ENCODE measurements at regions not wholly inside any gene's neighbourhood (a gene's known extent, or its start where the extent isn't known, plus 50 kb on each side); places are given as distances from the start of the nearest gene placed in this dataset.

- TF ChIP-seq SUZ12 (IDR thresholded peaks at IDR 0.05; ENCODE audit: extremely low read depth, insufficient read depth, insufficient read length), result no peak
- no peak for TF ChIP-seq YY1 (IDR thresholded peaks at IDR 0.05; ENCODE audit: insufficient read depth, insufficient read length)
- TF ChIP-seq ZNF274 (IDR thresholded peaks at IDR 0.05; ENCODE audit: low read depth, low read length), result no peak
- no peaks in the 10 kb centered on the region for H3K4me1 ChIP-seq (ENCODE audit: insufficient read depth, insufficient read length)
- H3K9ac ChIP-seq (ENCODE audit: insufficient read length, low read depth), result no peak overlapping the region
- H3K36me3 ChIP-seq (ENCODE audit: insufficient read depth, insufficient read length, low read length), result no peaks in the 10 kb centered on the region
- H3K9me3 ChIP-seq (ENCODE audit: insufficient read depth, low read length), result no peaks in the 10 kb centered on the region
- H3K27me3 ChIP-seq (ENCODE audit: insufficient read depth, insufficient read length), result no peaks in the 10 kb centered on the region
- H3K4me3 ChIP-seq (ENCODE audit: insufficient read length, low read depth), result no peak overlapping the region
- no peak for DNase-seq (ENCODE audit: low read depth, low spot score)
Measured at GRCh38 chr19:27894906-27895754, 1317.8 kb downstream of the UQCRFS1 start.

- H3K9me3 ChIP-seq (ENCODE audit: insufficient read depth, low read length), result no peaks in the 10 kb centered on the region
- no peaks in the 10 kb centered on the region for H3K4me1 ChIP-seq (ENCODE audit: insufficient read depth, insufficient read length)
- TF ChIP-seq SUZ12 (IDR thresholded peaks at IDR 0.05; ENCODE audit: extremely low read depth, insufficient read depth, insufficient read length), result no peak
- TF ChIP-seq ZNF274 (IDR thresholded peaks at IDR 0.05; ENCODE audit: low read depth, low read length), result no peak
- TF ChIP-seq YY1 (IDR thresholded peaks at IDR 0.05; ENCODE audit: insufficient read depth, insufficient read length), result no peak
- H3K27me3 ChIP-seq (ENCODE audit: insufficient read depth, insufficient read length), result no peaks in the 10 kb centered on the region
- DNase-seq (ENCODE audit: low read depth, low spot score), result no peak
- no peaks in the 10 kb centered on the region for H3K36me3 ChIP-seq (ENCODE audit: insufficient read depth, insufficient read length, low read length)
- H3K4me3 ChIP-seq (ENCODE audit: insufficient read length, low read depth), result no peak overlapping the region
- no peak overlapping the region for H3K9ac ChIP-seq (ENCODE audit: insufficient read length, low read depth)
Measured at GRCh38 chr19:27892500-27892899, 1320.5 kb downstream of the UQCRFS1 start.

GRCh38 chr19:27891411-27891810 lies 1321.5 kb downstream of the UQCRFS1 start:
- Histone ChIP-seq H3K4me1 (ENCODE audit: insufficient read depth, insufficient read length) (no peaks in the 10 kb centered on the region), H3K4me3 (ENCODE audit: insufficient read length, low read depth) (no peak overlapping the region), H3K9ac (ENCODE audit: insufficient read length, low read depth) (no peak overlapping the region), H3K27me3 (ENCODE audit: insufficient read depth, insufficient read length) (no peaks in the 10 kb centered on the region), H3K36me3 (ENCODE audit: insufficient read depth, insufficient read length, low read length) (no peaks in the 10 kb centered on the region), H3K9me3 (ENCODE audit: insufficient read depth, low read length) (no peaks in the 10 kb centered on the region)
- no peak for DNase-seq (ENCODE audit: low read depth, low spot score)
- no peak for TF ChIP-seq SUZ12 (IDR thresholded peaks at IDR 0.05; ENCODE audit: extremely low read depth, insufficient read depth, insufficient read length)
- no peak for TF ChIP-seq ZNF274 (IDR thresholded peaks at IDR 0.05; ENCODE audit: low read depth, low read length)
- no peak for TF ChIP-seq YY1 (IDR thresholded peaks at IDR 0.05; ENCODE audit: insufficient read depth, insufficient read length)

- H3K4me3 ChIP-seq (ENCODE audit: insufficient read length, low read depth), result no peak overlapping the region
- no peak overlapping the region for H3K9ac ChIP-seq (ENCODE audit: insufficient read length, low read depth)
- no peaks in the 10 kb centered on the region for H3K27me3 ChIP-seq (ENCODE audit: insufficient read depth, insufficient read length)
- no peak for TF ChIP-seq YY1 (IDR thresholded peaks at IDR 0.05; ENCODE audit: insufficient read depth, insufficient read length)
- TF ChIP-seq ZNF274 (IDR thresholded peaks at IDR 0.05; ENCODE audit: low read depth, low read length), result no peak
- TF ChIP-seq SUZ12 (IDR thresholded peaks at IDR 0.05; ENCODE audit: extremely low read depth, insufficient read depth, insufficient read length), result no peak
- H3K4me1 ChIP-seq (ENCODE audit: insufficient read depth, insufficient read length), result no peaks in the 10 kb centered on the region
- H3K36me3 ChIP-seq (ENCODE audit: insufficient read depth, insufficient read length, low read length), result no peaks in the 10 kb centered on the region
- H3K9me3 ChIP-seq (ENCODE audit: insufficient read depth, low read length), result no peaks in the 10 kb centered on the region
- DNase-seq (ENCODE audit: low read depth, low spot score), result no peak
Measured at GRCh38 chr19:27890696-27891095, 1322.3 kb downstream of the UQCRFS1 start.

- Histone ChIP-seq H3K27me3 (ENCODE audit: insufficient read depth, insufficient read length) (no peaks in the 10 kb centered on the region), H3K36me3 (ENCODE audit: insufficient read depth, insufficient read length, low read length) (no peaks in the 10 kb centered on the region), H3K4me3 (ENCODE audit: insufficient read length, low read depth) (no peak overlapping the region), H3K4me1 (ENCODE audit: insufficient read depth, insufficient read length) (no peaks in the 10 kb centered on the region), H3K9me3 (ENCODE audit: insufficient read depth, low read length) (no peaks in the 10 kb centered on the region), H3K9ac (ENCODE audit: insufficient read length, low read depth) (no peak overlapping the region)
- no peak for DNase-seq (ENCODE audit: low read depth, low spot score)
- TF ChIP-seq YY1 (IDR thresholded peaks at IDR 0.05; ENCODE audit: insufficient read depth, insufficient read length) (no peak), ZNF274 (IDR thresholded peaks at IDR 0.05; ENCODE audit: low read depth, low read length) (no peak), SUZ12 (IDR thresholded peaks at IDR 0.05; ENCODE audit: extremely low read depth, insufficient read depth, insufficient read length) (no peak)
Measured at GRCh38 chr19:27890206-27890605, 1322.7 kb downstream of the UQCRFS1 start.

GRCh38 chr19:27889156-27889555 lies 1323.8 kb downstream of the UQCRFS1 start:
- Histone ChIP-seq H3K27me3 (ENCODE audit: insufficient read depth, insufficient read length) (no peaks in the 10 kb centered on the region), H3K4me1 (ENCODE audit: insufficient read depth, insufficient read length) (no peaks in the 10 kb centered on the region), H3K4me3 (ENCODE audit: insufficient read length, low read depth) (no peak overlapping the region), H3K36me3 (ENCODE audit: insufficient read depth, insufficient read length, low read length) (no peaks in the 10 kb centered on the region), H3K9ac (ENCODE audit: insufficient read length, low read depth) (no peak overlapping the region), H3K9me3 (ENCODE audit: insufficient read depth, low read length) (no peaks in the 10 kb centered on the region)
- no peak for TF ChIP-seq YY1 (IDR thresholded peaks at IDR 0.05; ENCODE audit: insufficient read depth, insufficient read length)
- no peak for DNase-seq (ENCODE audit: low read depth, low spot score)

GRCh38 chr19:27887946-27888345 lies 1325.0 kb downstream of the UQCRFS1 start:
- H3K27me3 ChIP-seq (ENCODE audit: insufficient read depth, insufficient read length), result no peaks in the 10 kb centered on the region
- no peak overlapping the region for H3K4me3 ChIP-seq (ENCODE audit: insufficient read length, low read depth)
- H3K9me3 ChIP-seq (ENCODE audit: insufficient read depth, low read length), result no peaks in the 10 kb centered on the region
- no peaks in the 10 kb centered on the region for H3K4me1 ChIP-seq (ENCODE audit: insufficient read depth, insufficient read length)
- TF ChIP-seq SUZ12 (IDR thresholded peaks at IDR 0.05; ENCODE audit: extremely low read depth, insufficient read depth, insufficient read length), result no peak
- TF ChIP-seq YY1 (IDR thresholded peaks at IDR 0.05; ENCODE audit: insufficient read depth, insufficient read length), result no peak
- no peak for TF ChIP-seq ZNF274 (IDR thresholded peaks at IDR 0.05; ENCODE audit: low read depth, low read length)
- H3K9ac ChIP-seq (ENCODE audit: insufficient read length, low read depth), result no peak overlapping the region
- no peaks in the 10 kb centered on the region for H3K36me3 ChIP-seq (ENCODE audit: insufficient read depth, insufficient read length, low read length)
- no peak for DNase-seq (ENCODE audit: low read depth, low spot score)

Measured in NT2/D1 (cell line).